ENCODE measurements at regions not wholly inside any gene's neighbourhood (a gene's known extent, or its start where the extent isn't known, plus 50 kb on each side); places are given as distances from the start of the nearest gene placed in this dataset.

DNA sequence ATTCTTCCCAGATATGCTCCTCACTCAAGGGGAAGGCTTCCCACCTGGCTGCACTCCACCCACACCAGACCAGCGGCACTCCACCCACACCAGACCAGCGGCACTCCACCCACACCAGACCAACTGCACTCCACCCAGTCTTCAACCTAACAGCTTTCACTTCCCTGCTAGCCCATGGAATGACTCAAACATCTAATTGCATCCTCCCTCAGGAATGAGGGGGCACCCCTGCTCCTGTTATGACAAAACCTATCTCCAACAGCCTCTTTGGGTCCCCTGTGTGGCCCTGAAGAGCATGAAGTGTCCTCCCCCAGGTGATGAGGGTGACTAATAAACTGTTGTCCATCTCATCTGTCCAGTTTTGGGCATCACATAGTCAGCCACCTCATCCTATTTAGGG, 556.6 kb upstream of the TUSC1 start:
- Mint-ChIP-seq H3K9me3 (no peaks in the 10 kb centered on the region), H3K4me3 (no peak overlapping the region), H3K36me3 (no peaks in the 10 kb centered on the region), H3K27me3 (ENCODE audit: low read depth) (no peaks in the 10 kb centered on the region; the same call in 1 of the 2 replicates), H3K4me1 (no peaks in the 10 kb centered on the region), H3K27ac (no peak overlapping the region)
- ATAC-seq (no peak), DNase-seq (ENCODE audit: low spot score) (no peak)
- POLR2A ChIA-PET = no interaction called here
- TF ChIP-seq SMAD4 (CRISPR knock-in tag; IDR thresholded peaks at IDR 0.05) (no peak), ZMAT4 (CRISPR knock-in tag; IDR thresholded peaks at IDR 0.05) (no peak), SP1 (CRISPR knock-in tag; conservative IDR thresholded peaks at IDR 0.05) (no peak), TEAD1 (CRISPR knock-in tag; IDR thresholded peaks at IDR 0.05) (no peak), ZBTB21 (CRISPR knock-in tag; IDR thresholded peaks at IDR 0.05; ENCODE audit: borderline replicate concordance) (no peak)
- TF ChIP-seq, protein P1, sequence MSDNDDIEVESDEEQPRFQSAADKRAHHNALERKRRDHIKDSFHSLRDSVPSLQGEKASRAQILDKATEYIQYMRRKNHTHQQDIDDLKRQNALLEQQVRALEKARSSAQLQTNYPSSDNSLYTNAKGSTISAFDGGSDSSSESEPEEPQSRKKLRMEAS (CRISPR knock-in tag; IDR thresholded peaks at IDR 0.05) = no peak
- TF ChIP-seq, protein P2, sequence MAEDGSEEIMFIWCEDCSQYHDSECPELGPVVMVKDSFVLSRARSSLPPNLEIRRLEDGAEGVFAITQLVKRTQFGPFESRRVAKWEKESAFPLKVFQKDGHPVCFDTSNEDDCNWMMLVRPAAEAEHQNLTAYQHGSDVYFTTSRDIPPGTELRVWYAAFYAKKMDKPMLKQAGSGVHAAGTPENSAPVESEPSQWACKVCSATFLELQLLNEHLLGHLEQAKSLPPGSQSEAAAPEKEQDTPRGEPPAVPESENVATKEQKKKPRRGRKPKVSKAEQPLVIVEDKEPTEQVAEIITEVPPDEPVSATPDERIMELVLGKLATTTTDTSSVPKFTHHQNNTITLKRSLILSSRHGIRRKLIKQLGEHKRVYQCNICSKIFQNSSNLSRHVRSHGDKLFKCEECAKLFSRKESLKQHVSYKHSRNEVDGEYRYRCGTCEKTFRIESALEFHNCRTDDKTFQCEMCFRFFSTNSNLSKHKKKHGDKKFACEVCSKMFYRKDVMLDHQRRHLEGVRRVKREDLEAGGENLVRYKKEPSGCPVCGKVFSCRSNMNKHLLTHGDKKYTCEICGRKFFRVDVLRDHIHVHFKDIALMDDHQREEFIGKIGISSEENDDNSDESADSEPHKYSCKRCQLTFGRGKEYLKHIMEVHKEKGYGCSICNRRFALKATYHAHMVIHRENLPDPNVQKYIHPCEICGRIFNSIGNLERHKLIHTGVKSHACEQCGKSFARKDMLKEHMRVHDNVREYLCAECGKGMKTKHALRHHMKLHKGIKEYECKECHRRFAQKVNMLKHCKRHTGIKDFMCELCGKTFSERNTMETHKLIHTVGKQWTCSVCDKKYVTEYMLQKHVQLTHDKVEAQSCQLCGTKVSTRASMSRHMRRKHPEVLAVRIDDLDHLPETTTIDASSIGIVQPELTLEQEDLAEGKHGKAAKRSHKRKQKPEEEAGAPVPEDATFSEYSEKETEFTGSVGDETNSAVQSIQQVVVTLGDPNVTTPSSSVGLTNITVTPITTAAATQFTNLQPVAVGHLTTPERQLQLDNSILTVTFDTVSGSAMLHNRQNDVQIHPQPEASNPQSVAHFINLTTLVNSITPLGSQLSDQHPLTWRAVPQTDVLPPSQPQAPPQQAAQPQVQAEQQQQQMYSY (CRISPR knock-in tag; IDR thresholded peaks at IDR 0.05) = no peak
- TF ChIP-seq, protein P3, sequence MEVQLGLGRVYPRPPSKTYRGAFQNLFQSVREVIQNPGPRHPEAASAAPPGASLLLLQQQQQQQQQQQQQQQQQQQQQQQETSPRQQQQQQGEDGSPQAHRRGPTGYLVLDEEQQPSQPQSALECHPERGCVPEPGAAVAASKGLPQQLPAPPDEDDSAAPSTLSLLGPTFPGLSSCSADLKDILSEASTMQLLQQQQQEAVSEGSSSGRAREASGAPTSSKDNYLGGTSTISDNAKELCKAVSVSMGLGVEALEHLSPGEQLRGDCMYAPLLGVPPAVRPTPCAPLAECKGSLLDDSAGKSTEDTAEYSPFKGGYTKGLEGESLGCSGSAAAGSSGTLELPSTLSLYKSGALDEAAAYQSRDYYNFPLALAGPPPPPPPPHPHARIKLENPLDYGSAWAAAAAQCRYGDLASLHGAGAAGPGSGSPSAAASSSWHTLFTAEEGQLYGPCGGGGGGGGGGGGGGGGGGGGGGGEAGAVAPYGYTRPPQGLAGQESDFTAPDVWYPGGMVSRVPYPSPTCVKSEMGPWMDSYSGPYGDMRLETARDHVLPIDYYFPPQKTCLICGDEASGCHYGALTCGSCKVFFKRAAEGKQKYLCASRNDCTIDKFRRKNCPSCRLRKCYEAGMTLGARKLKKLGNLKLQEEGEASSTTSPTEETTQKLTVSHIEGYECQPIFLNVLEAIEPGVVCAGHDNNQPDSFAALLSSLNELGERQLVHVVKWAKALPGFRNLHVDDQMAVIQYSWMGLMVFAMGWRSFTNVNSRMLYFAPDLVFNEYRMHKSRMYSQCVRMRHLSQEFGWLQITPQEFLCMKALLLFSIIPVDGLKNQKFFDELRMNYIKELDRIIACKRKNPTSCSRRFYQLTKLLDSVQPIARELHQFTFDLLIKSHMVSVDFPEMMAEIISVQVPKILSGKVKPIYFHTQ (CRISPR knock-in tag; IDR thresholded peaks at IDR 0.05) = no peak
- CTCF ChIA-PET = no interaction called here

DNA sequence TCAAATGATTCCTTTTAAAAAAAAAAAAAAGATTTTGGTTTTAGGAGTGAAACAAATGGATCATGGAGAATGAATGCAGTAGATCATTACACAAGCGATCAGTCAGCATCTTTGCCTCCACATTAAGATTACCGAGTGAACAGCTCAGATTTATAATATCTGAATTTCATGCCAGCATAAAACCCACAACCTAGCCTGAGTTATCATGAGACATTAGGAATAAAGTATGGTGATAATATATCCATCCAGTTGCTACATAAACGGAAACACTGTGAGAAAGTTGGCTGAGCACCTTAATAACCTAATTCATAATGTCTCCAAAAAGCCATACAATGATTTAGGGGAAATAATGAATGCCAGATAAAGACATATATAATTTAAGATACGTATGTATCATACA, 553.1 kb upstream of the TUSC1 start:
- no peaks in the 10 kb centered on the region for H3K9me3 Mint-ChIP-seq
- no peak overlapping the region for H3K27ac Mint-ChIP-seq
- H3K27me3 Mint-ChIP-seq (ENCODE audit: low read depth) = no peaks in the 10 kb centered on the region; the same call in 1 of the 2 replicates
- DNase-seq (ENCODE audit: low spot score) (no peak), ATAC-seq (no peak)
- CTCF ChIA-PET = no interaction called here
- no peak overlapping the region for H3K4me3 Mint-ChIP-seq
- H3K36me3 Mint-ChIP-seq = no peaks in the 10 kb centered on the region
- POLR2A ChIA-PET = no interaction called here
- H3K4me1 Mint-ChIP-seq = peaks cover 5% of the 10 kb centered on the region
- TF ChIP-seq TEAD4 (CRISPR knock-in tag; IDR thresholded peaks at IDR 0.05) (no peak), TEAD1 (CRISPR knock-in tag; IDR thresholded peaks at IDR 0.05) (no peak), ZNF263 (CRISPR knock-in tag; IDR thresholded peaks at IDR 0.05; ENCODE audit: low read depth) (no peak), EMX1 (CRISPR knock-in tag; IDR thresholded peaks at IDR 0.05) (no peak), ZNF396 (CRISPR knock-in tag; IDR thresholded peaks at IDR 0.05; ENCODE audit: borderline replicate concordance) (no peak), JUN (CRISPR knock-in tag; IDR thresholded peaks at IDR 0.05) (no peak), HMGXB4 (CRISPR knock-in tag; IDR thresholded peaks at IDR 0.05) (no peak), E2F4 (CRISPR knock-in tag; IDR thresholded peaks at IDR 0.05; ENCODE audit: borderline replicate concordance, low read depth) (no peak), CREM (CRISPR knock-in tag; IDR thresholded peaks at IDR 0.05) (no peak), SMAD3 (CRISPR knock-in tag; IDR thresholded peaks at IDR 0.05; ENCODE audit: borderline replicate concordance) (no peak)
- TF ChIP-seq, protein P4, sequence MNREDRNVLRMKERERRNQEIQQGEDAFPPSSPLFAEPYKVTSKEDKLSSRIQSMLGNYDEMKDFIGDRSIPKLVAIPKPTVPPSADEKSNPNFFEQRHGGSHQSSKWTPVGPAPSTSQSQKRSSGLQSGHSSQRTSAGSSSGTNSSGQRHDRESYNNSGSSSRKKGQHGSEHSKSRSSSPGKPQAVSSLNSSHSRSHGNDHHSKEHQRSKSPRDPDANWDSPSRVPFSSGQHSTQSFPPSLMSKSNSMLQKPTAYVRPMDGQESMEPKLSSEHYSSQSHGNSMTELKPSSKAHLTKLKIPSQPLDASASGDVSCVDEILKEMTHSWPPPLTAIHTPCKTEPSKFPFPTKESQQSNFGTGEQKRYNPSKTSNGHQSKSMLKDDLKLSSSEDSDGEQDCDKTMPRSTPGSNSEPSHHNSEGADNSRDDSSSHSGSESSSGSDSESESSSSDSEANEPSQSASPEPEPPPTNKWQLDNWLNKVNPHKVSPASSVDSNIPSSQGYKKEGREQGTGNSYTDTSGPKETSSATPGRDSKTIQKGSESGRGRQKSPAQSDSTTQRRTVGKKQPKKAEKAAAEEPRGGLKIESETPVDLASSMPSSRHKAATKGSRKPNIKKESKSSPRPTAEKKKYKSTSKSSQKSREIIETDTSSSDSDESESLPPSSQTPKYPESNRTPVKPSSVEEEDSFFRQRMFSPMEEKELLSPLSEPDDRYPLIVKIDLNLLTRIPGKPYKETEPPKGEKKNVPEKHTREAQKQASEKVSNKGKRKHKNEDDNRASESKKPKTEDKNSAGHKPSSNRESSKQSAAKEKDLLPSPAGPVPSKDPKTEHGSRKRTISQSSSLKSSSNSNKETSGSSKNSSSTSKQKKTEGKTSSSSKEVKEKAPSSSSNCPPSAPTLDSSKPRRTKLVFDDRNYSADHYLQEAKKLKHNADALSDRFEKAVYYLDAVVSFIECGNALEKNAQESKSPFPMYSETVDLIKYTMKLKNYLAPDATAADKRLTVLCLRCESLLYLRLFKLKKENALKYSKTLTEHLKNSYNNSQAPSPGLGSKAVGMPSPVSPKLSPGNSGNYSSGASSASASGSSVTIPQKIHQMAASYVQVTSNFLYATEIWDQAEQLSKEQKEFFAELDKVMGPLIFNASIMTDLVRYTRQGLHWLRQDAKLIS (CRISPR knock-in tag; IDR thresholded peaks at IDR 0.05; ENCODE audit: borderline replicate concordance) = no peak
- TF ChIP-seq, protein P3 (CRISPR knock-in tag; IDR thresholded peaks at IDR 0.05) = no peak
